ENCODE measurements at regions not wholly inside any gene's neighbourhood (a gene's known extent, or its start where the extent isn't known, plus 50 kb on each side); places are given as distances from the start of the nearest gene placed in this dataset. TPM values are rescaled to one million over a fixed set of nuclear protein-coding genes. Genes with fewer than 3 reads are reported as not detected.

DNA sequence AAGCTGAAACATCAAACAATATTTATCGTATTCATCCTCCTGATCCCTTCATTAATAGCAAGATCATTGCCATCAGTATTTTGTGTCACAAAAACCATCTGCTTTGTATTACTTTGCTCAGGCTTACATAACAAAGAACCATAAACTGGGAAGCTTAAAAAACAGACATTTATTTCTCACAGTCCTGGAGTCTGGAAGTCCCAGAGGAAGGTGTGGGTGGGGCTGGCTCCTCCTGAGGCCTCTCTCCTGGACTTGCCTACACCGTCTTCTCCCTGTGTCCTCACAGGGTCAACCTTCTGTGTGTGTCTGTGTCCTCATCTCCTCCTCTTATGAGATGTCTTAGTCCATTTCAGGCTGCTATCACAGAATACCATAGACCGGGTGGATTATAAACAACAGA lies 61.3 kb upstream of the MXRA5 start:
- Histone ChIP-seq H3K4me1 (ENCODE audit: insufficient read depth, low read length, poor library complexity, severe bottlenecking) (no peaks in the 10 kb centered on the region), H3K9me2 (ENCODE audit: insufficient read depth, low read length) (no peaks in the 10 kb centered on the region), H3K4me2 (ENCODE audit: low read length) (no peak overlapping the region), H3K4me3 (ENCODE audit: low read depth, low read length, poor library complexity, severe bottlenecking) (no peak overlapping the region), H4K20me1 (ENCODE audit: insufficient read depth, low read length) (no peaks in the 10 kb centered on the region), H3K36me3 (ENCODE audit: insufficient read depth, low read length) (no peaks in the 10 kb centered on the region), H2AFZ (ENCODE audit: low read length) (no peak overlapping the region), H3K9me3 (ENCODE audit: low read length) (no peaks in the 10 kb centered on the region), H3K79me2 (ENCODE audit: insufficient read depth, low read depth, low read length) (no peaks in the 10 kb centered on the region), H3K27ac (ENCODE audit: low read depth, low read length, poor library complexity, severe bottlenecking) (no peak overlapping the region)
- no peak for DNase-seq (ENCODE audit: low spot score)
- ChIA-PET POLR2A (no interaction called here), CTCF (ENCODE audit: unreplicated experiment) (no interaction called here)
- no peak for TF ChIP-seq EZH2phosphoT487 (IDR thresholded peaks at IDR 0.05; ENCODE audit: borderline replicate concordance, low read depth, low read length)
- TF ChIP-seq, protein P1, sequence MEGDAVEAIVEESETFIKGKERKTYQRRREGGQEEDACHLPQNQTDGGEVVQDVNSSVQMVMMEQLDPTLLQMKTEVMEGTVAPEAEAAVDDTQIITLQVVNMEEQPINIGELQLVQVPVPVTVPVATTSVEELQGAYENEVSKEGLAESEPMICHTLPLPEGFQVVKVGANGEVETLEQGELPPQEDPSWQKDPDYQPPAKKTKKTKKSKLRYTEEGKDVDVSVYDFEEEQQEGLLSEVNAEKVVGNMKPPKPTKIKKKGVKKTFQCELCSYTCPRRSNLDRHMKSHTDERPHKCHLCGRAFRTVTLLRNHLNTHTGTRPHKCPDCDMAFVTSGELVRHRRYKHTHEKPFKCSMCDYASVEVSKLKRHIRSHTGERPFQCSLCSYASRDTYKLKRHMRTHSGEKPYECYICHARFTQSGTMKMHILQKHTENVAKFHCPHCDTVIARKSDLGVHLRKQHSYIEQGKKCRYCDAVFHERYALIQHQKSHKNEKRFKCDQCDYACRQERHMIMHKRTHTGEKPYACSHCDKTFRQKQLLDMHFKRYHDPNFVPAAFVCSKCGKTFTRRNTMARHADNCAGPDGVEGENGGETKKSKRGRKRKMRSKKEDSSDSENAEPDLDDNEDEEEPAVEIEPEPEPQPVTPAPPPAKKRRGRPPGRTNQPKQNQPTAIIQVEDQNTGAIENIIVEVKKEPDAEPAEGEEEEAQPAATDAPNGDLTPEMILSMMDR (conservative IDR thresholded peaks at IDR 0.05; ENCODE audit: low read length), result no peak
- intact Hi-C loops (cut with micrococcal nuclease; ENCODE audit: unreplicated experiment), result no loop called here
- BruUV-seq (replicated peaks), result no TSS peak

DNA sequence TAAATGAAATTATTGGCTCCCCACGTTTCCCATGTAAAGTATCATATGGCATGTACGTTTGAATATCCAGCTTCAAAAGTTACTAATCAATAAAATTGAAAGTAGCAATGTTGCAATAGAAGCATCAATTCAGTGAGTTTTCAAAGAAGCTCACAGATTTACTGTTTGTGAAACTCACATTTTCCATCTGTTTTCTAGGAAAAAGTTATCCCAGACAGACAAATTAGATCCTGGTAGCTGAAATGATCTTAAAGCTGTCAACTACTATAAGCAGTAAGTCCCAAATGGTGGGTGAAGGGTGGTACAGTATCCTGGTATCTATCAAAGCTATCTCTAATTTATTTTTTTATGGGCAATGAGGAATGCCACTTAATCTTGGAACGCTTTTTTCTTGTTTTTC lies 60.7 kb upstream of the MXRA5 start:
- no peaks in the 10 kb centered on the region for H3K36me3 ChIP-seq (ENCODE audit: insufficient read depth, low read length)
- intact Hi-C loops (cut with micrococcal nuclease; ENCODE audit: unreplicated experiment), result no loop called here
- no TSS peak for BruUV-seq (replicated peaks)
- no peak overlapping the region for H3K27ac ChIP-seq (ENCODE audit: low read depth, low read length, poor library complexity, severe bottlenecking)
- no peaks in the 10 kb centered on the region for H4K20me1 ChIP-seq (ENCODE audit: insufficient read depth, low read length)
- no peak overlapping the region for H2AFZ ChIP-seq (ENCODE audit: low read length)
- H3K4me2 ChIP-seq (ENCODE audit: low read length), result no peak overlapping the region
- H3K9me3 ChIP-seq (ENCODE audit: low read length), result no peaks in the 10 kb centered on the region
- H3K4me3 ChIP-seq (ENCODE audit: low read depth, low read length, poor library complexity, severe bottlenecking), result no peak overlapping the region
- CTCF ChIA-PET (ENCODE audit: unreplicated experiment), result no interaction called here
- POLR2A ChIA-PET, result no interaction called here
- no peak for DNase-seq (ENCODE audit: low spot score)
- no peaks in the 10 kb centered on the region for H3K4me1 ChIP-seq (ENCODE audit: insufficient read depth, low read length, poor library complexity, severe bottlenecking)
- no peak for TF ChIP-seq EZH2phosphoT487 (IDR thresholded peaks at IDR 0.05; ENCODE audit: borderline replicate concordance, low read depth, low read length)
- TF ChIP-seq, protein P1 (conservative IDR thresholded peaks at IDR 0.05; ENCODE audit: low read length), result no peak
- H3K79me2 ChIP-seq (ENCODE audit: insufficient read depth, low read depth, low read length), result no peaks in the 10 kb centered on the region
- H3K9me2 ChIP-seq (ENCODE audit: insufficient read depth, low read length), result no peaks in the 10 kb centered on the region

DNA sequence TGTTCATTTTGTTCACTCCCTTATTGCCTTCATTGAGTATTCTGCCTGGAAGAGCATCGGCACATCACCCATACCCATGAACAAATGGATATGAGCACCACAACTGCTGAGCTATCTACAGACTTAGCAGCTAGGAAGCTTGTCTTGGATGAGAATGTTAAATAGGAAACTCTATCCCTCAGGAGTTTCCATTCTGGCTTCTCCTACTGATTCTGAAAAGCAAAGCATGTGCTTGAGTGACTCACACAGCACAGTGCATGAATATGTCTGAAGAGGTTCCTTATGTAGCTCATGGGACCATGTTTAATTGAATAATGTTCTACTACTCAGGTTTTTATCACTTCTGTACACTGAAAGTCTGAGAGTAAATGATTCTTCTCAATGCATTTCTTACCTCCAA lies 57.3 kb upstream of the MXRA5 start:
- TF ChIP-seq, protein P1 (conservative IDR thresholded peaks at IDR 0.05; ENCODE audit: low read length), result no peak
- TF ChIP-seq EZH2phosphoT487 (IDR thresholded peaks at IDR 0.05; ENCODE audit: borderline replicate concordance, low read depth, low read length), result no peak
- no TSS peak for BruUV-seq (replicated peaks)
- Histone ChIP-seq H3K4me2 (ENCODE audit: low read length) (no peak overlapping the region), H3K36me3 (ENCODE audit: insufficient read depth, low read length) (no peaks in the 10 kb centered on the region), H2AFZ (ENCODE audit: low read length) (no peak overlapping the region), H4K20me1 (ENCODE audit: insufficient read depth, low read length) (no peaks in the 10 kb centered on the region), H3K9me3 (ENCODE audit: low read length) (no peaks in the 10 kb centered on the region), H3K4me1 (ENCODE audit: insufficient read depth, low read length, poor library complexity, severe bottlenecking) (no peaks in the 10 kb centered on the region), H3K9me2 (ENCODE audit: insufficient read depth, low read length) (no peaks in the 10 kb centered on the region), H3K27ac (ENCODE audit: low read depth, low read length, poor library complexity, severe bottlenecking) (no peak overlapping the region), H3K79me2 (ENCODE audit: insufficient read depth, low read depth, low read length) (no peaks in the 10 kb centered on the region), H3K4me3 (ENCODE audit: low read depth, low read length, poor library complexity, severe bottlenecking) (no peak overlapping the region)
- DNase-seq (ENCODE audit: low spot score), result no peak
- CTCF ChIA-PET (ENCODE audit: unreplicated experiment), result no interaction called here
- POLR2A ChIA-PET, result interaction anchor here (0.8 kb wide), 1 partner anchor 14 kb away, joined by 3 read pairs; no protein-coding TSS in a partner anchor
- intact Hi-C loops (cut with micrococcal nuclease; ENCODE audit: unreplicated experiment), result no loop called here

Small RNAs in the stretch of these regions (small RNA-seq; reads per million reads assigned to genes)
- not detected for gene SNORA48B

Data from OCI-LY7 (cell line).